ENCODE measurements at regions not wholly inside any gene's neighbourhood (a gene's known extent, or its start where the extent isn't known, plus 50 kb on each side); places are given as distances from the start of the nearest gene placed in this dataset.

GRCh38 chr3:176789947-176790346 lies 407.3 kb downstream of the TBL1XR1 start:
- no CpG with 5 or more reads among the region's 3 CpGs for WGBS (ENCODE audit: insufficient coverage)
- Mint-ChIP-seq H3K9me3 (peaks cover 0 to 9% (median 5%) of the 10 kb centered on the region in 7 donors), H3K4me3 (no peak overlapping the region), H3K27me3 (ENCODE audit: low read depth in 3 of 3) (peaks cover 0 to 6% (median 2%) of the 10 kb centered on the region in 3 donors), H3K36me3 (no peaks in the 10 kb centered on the region), H3K27ac (no peak overlapping the region), H3K4me1 (no peaks in the 10 kb centered on the region)
- H3K9me3 ChIP-seq (replicated peaks in 1 of 2; ENCODE audit: control insufficient read depth in 1 of 2, insufficient read depth in 1 of 2, low read length in 2 of 2): peaks cover 0 to 3% of the 10 kb centered on the region in 2 donors
- no peaks in the 10 kb centered on the region for H3K27me3 ChIP-seq (ENCODE audit: control insufficient read depth in 2 of 2, insufficient read depth in 2 of 2, low read length in 2 of 2)
- no peaks in the 10 kb centered on the region for H3K4me1 ChIP-seq (ENCODE audit: control insufficient read depth in 1 of 2, insufficient read depth in 2 of 2, low read length in 2 of 2)
- no peak overlapping the region for H2AFZ ChIP-seq (ENCODE audit: insufficient read depth, low read depth, low read length, poor library complexity, severe bottlenecking)
- H3K9ac ChIP-seq (ENCODE audit: insufficient read depth, low read length, poor library complexity, severe bottlenecking): no peak overlapping the region
- no peaks in the 10 kb centered on the region for H3K36me3 ChIP-seq (replicated peaks in 1 of 2; ENCODE audit: control insufficient read depth in 1 of 2, insufficient read depth in 2 of 2, low read length in 2 of 2)
- TF ChIP-seq CTCF (IDR thresholded peaks at IDR 0.05): no peak
- no peak overlapping the region for H3K4me2 ChIP-seq (replicated peaks; ENCODE audit: extremely low read depth, low read length, poor library complexity, severe bottlenecking)
- H3K27ac ChIP-seq (ENCODE audit: low read depth in 1 of 2, low read length in 2 of 2): no peak overlapping the region
- intact Hi-C loops (cut with micrococcal nuclease): no loop called here
- H3K79me2 ChIP-seq (ENCODE audit: insufficient read depth, low read length): no peaks in the 10 kb centered on the region
- no peak for DNase-seq
- no peaks in the 10 kb centered on the region for H4K20me1 ChIP-seq (ENCODE audit: insufficient read depth, low read length)
- H3K4me3 ChIP-seq (replicated peaks in 1 of 3; ENCODE audit: low read depth in 2 of 3, low read length in 3 of 3): no peak overlapping the region

- peaks cover 0 to 3% of the 10 kb centered on the region in 2 donors for H3K9me3 ChIP-seq (replicated peaks in 1 of 2; ENCODE audit: control insufficient read depth in 1 of 2, insufficient read depth in 1 of 2, low read length in 2 of 2)
- DNase-seq: no peak
- Mint-ChIP-seq H3K27ac (no peak overlapping the region), H3K4me1 (no peaks in the 10 kb centered on the region), H3K36me3 (no peaks in the 10 kb centered on the region), H3K9me3 (peaks cover 0 to 9% (median 5%) of the 10 kb centered on the region in 7 donors), H3K4me3 (no peak overlapping the region), H3K27me3 (ENCODE audit: low read depth in 3 of 3) (peaks cover 0 to 6% (median 2%) of the 10 kb centered on the region in 3 donors)
- no peaks in the 10 kb centered on the region for H3K4me1 ChIP-seq (ENCODE audit: control insufficient read depth in 1 of 2, insufficient read depth in 2 of 2, low read length in 2 of 2)
- H3K79me2 ChIP-seq (ENCODE audit: insufficient read depth, low read length): no peaks in the 10 kb centered on the region
- no peaks in the 10 kb centered on the region for H3K36me3 ChIP-seq (replicated peaks in 1 of 2; ENCODE audit: control insufficient read depth in 1 of 2, insufficient read depth in 2 of 2, low read length in 2 of 2)
- no peak for TF ChIP-seq CTCF (IDR thresholded peaks at IDR 0.05)
- H3K4me2 ChIP-seq (replicated peaks; ENCODE audit: extremely low read depth, low read length, poor library complexity, severe bottlenecking): no peak overlapping the region
- H3K9ac ChIP-seq (ENCODE audit: insufficient read depth, low read length, poor library complexity, severe bottlenecking): no peak overlapping the region
- H3K4me3 ChIP-seq (replicated peaks in 1 of 3; ENCODE audit: low read depth in 2 of 3, low read length in 3 of 3): no peak overlapping the region
- no CpG with 5 or more reads among the region's 1 CpG for WGBS (ENCODE audit: insufficient coverage)
- no peaks in the 10 kb centered on the region for H4K20me1 ChIP-seq (ENCODE audit: insufficient read depth, low read length)
- H3K27ac ChIP-seq (ENCODE audit: low read depth in 1 of 2, low read length in 2 of 2): no peak overlapping the region
- intact Hi-C loops (cut with micrococcal nuclease): no loop called here
- no peaks in the 10 kb centered on the region for H3K27me3 ChIP-seq (ENCODE audit: control insufficient read depth in 2 of 2, insufficient read depth in 2 of 2, low read length in 2 of 2)
- H2AFZ ChIP-seq (ENCODE audit: insufficient read depth, low read depth, low read length, poor library complexity, severe bottlenecking): no peak overlapping the region
These were observed 408.0 kb downstream of the TBL1XR1 start for GRCh38 chr3:176789281-176789705.
